Panc1 (cell line): ENCODE measurements at regions not wholly inside any gene's neighbourhood (a gene's known extent, or its start where the extent isn't known, plus 50 kb on each side); places are given as distances from the start of the nearest gene placed in this dataset.

ENCODE experiments used
- ATAC-seq: fragments of 200-7000 bp; cut with Tn5 transposase; 2 replicates; pipeline ENCODE4 v1.9.1; 2020; ENCODE audit warnings: mild to moderate bottlenecking, moderate library complexity
- BruUV-seq: library from RNA; stranded (reverse); fragments of 400-500 nt; replicated peaks from 2 replicates; lab custom pipeline; 2021; lab: Mats Ljungman, UMichigan
- CTCF ChIA-PET: fragments of 300-600 bp; sonication (Branson Sonifier 250); formaldehyde crosslinking; loops from one replicate; lab custom pipeline; 2022; ENCODE audit warnings: antibody characterized with exemption; lab: Charles Lee
- POLR2A ChIA-PET: fragments of 300-600 bp; sonication (Branson Sonifier 250); formaldehyde crosslinking; loops from one replicate; lab custom pipeline; 2022; ENCODE audit warnings: antibody characterized with exemption; lab: Charles Lee
- DNase-seq: peaks from one replicate; pipeline ENCODE4 v3.0.0-alpha.2; 2010; ENCODE audit warnings: low read depth, low spot score
- H3K27ac ChIP-seq: 2 replicates; pipeline ENCODE4 v1.5.1; 2011; ENCODE audit warnings: mild to moderate bottlenecking, low read length, inconsistent platforms
- H3K27me3 ChIP-seq: fragments of 200-500 bp; sonication (Bioruptor generic); 2 replicates; pipeline ENCODE4 v1.6.0; 2014; ENCODE audit warnings: low read length, inconsistent platforms; ENCODE audit not compliant: control insufficient read depth, insufficient read depth
- H3K36me3 ChIP-seq: fragments of 200-500 bp; sonication (Bioruptor generic); 2 replicates; pipeline ENCODE4 v1.5.1; 2014; ENCODE audit warnings: inconsistent platforms, mild to moderate bottlenecking, low read length, moderate library complexity; ENCODE audit not compliant: control insufficient read depth, insufficient read depth
- H3K4me1 ChIP-seq: 2 replicates; pipeline ENCODE4 v1.5.1; 2011; ENCODE audit warnings: inconsistent platforms, mild to moderate bottlenecking, low read length, moderate library complexity; ENCODE audit not compliant: control insufficient read depth, insufficient read depth
- H3K4me3 ChIP-seq, 2 experiments: 2 replicates each; pipeline ENCODE4 v1.5.1; 2011 to 2012; ENCODE audit warnings: low read depth in 2 of 2, low read length in 2 of 2, mild to moderate bottlenecking in 2 of 2, inconsistent platforms in 1 of 2, moderate library complexity in 1 of 2
- H3K9me3 ChIP-seq: fragments of 200-500 bp; sonication (Bioruptor generic); 2 replicates; pipeline ENCODE4 v1.5.1; 2014; ENCODE audit warnings: low read depth, mild to moderate bottlenecking, inconsistent platforms, low read length, moderate library complexity; ENCODE audit not compliant: control insufficient read depth, insufficient read depth
- CTCF ChIP-seq: fragments of 450-650 bp; IDR thresholded peaks from 2 replicates; pipeline ENCODE4 v1.5.1; 2017; ENCODE audit warnings: mild to moderate bottlenecking
- POLR2AphosphoS5 ChIP-seq: IDR thresholded peaks from 2 replicates; pipeline ENCODE4 v1.6.1; 2012; ENCODE audit warnings: mild to moderate bottlenecking, low read depth, low read length, moderate library complexity
- REST ChIP-seq, 2 experiments: IDR thresholded peaks; 2 replicates each; pipeline ENCODE4 v1.6.1; 2011 to 2012; ENCODE audit warnings: low read depth in 2 of 2, control low read depth in 1 of 2, low read length in 1 of 2, mild to moderate bottlenecking in 1 of 2, moderate library complexity in 1 of 2; ENCODE audit not compliant: insufficient read depth in 1 of 2
- SIN3A ChIP-seq: IDR thresholded peaks from 2 replicates; pipeline ENCODE4 v1.6.1; 2012; ENCODE audit warnings: low read depth, mild to moderate bottlenecking, low read length, moderate library complexity, borderline replicate concordance; ENCODE audit not compliant: insufficient read depth
- TCF7L2 ChIP-seq: IDR thresholded peaks from 2 replicates; pipeline ENCODE4 v1.6.1; 2011; ENCODE audit warnings: mild to moderate bottlenecking, low read depth, low read length, inconsistent platforms
- in situ Hi-C: cut with HindIII; loops from 2 replicates; pipeline ENCODE4 v1.10.0; 2016; ENCODE audit warnings: low sequenced_read_pairs, low pct_unique_long_range_greater_than_20kb
- intact Hi-C: fragments of 100-400 bp; cut with micrococcal nuclease; formaldehyde crosslinking; loops from one replicate; pipeline ENCODE4 v1.10.0; 2022; ENCODE audit not compliant: unreplicated experiment

GRCh38 chr12:28905220-28905955 is 243.7 kb upstream of the FAR2 start:
- TF ChIP-seq SIN3A (no peak), POLR2AphosphoS5 (no peak)
- Histone ChIP-seq H3K27ac (no peak overlapping the region), H3K4me1 (no peaks in the 10 kb centered on the region), H3K4me3 (no peak overlapping the region), H3K27me3 (no peaks in the 10 kb centered on the region), H3K9me3 (no peaks in the 10 kb centered on the region; the same call in 1 of the 2 replicates), H3K36me3 (no peaks in the 10 kb centered on the region)
- DNase-seq (no peak), ATAC-seq (no peak)
- intact Hi-C loops, result no loop called here
- CTCF ChIA-PET, result no interaction called here
- in situ Hi-C loops, result no loop called here
- BruUV-seq, result no TSS peak
- POLR2A ChIA-PET, result no interaction called here

- in situ Hi-C loops (no loop called here), intact Hi-C loops (no loop called here)
- Histone ChIP-seq H3K27ac (no peak overlapping the region), H3K4me3 (no peak overlapping the region), H3K27me3 (no peaks in the 10 kb centered on the region), H3K36me3 (no peaks in the 10 kb centered on the region), H3K9me3 (peaks cover 5% of the 10 kb centered on the region; the same call in 1 of the 2 replicates), H3K4me1 (no peaks in the 10 kb centered on the region)
- POLR2A ChIA-PET, result no interaction called here
- no peak for ATAC-seq
- no TSS peak for BruUV-seq
- no peak for TF ChIP-seq REST (IDR thresholded peaks at IDR 0.05; ENCODE audit: insufficient read depth in 1 of 2, low read depth in 2 of 2, low read length in 1 of 2)
- TF ChIP-seq TCF7L2, result no peak
- no peak for TF ChIP-seq POLR2AphosphoS5
- no peak for TF ChIP-seq SIN3A
- TF ChIP-seq CTCF, result no peak
- CTCF ChIA-PET, result no interaction called here
- no peak for DNase-seq
These were observed 240.4 kb upstream of the FAR2 start for GRCh38 chr12:28908646-28909045.

- DNase-seq (no peak), ATAC-seq (no peak)
- ChIA-PET POLR2A (no interaction called here), CTCF (no interaction called here)
- Histone ChIP-seq H3K36me3 (no peaks in the 10 kb centered on the region), H3K27me3 (no peaks in the 10 kb centered on the region), H3K9me3 (peaks cover 5% of the 10 kb centered on the region; the same call in 1 of the 2 replicates), H3K4me3 (no peak overlapping the region), H3K27ac (no peak overlapping the region), H3K4me1 (no peaks in the 10 kb centered on the region)
- intact Hi-C loops, result no loop called here
- BruUV-seq, result no TSS peak
- in situ Hi-C loops, result no loop called here
- TF ChIP-seq CTCF, result no peak
- no peak for TF ChIP-seq REST (IDR thresholded peaks at IDR 0.05; ENCODE audit: insufficient read depth in 1 of 2, low read depth in 2 of 2, low read length in 1 of 2)
- TF ChIP-seq TCF7L2, result no peak
- no peak for TF ChIP-seq POLR2AphosphoS5
- no peak for TF ChIP-seq SIN3A
These were observed 239.8 kb upstream of the FAR2 start for GRCh38 chr12:28909291-28909690.
